Heart right ventricle (tissue), 16 donors: ENCODE measurements at regions not wholly inside any gene's neighbourhood (a gene's known extent, or its start where the extent isn't known, plus 50 kb on each side); places are given as distances from the start of the nearest gene placed in this dataset.

Experiments
- ATAC-seq, 8 donors: fragments of 200-7000 bp; cut with Tn5 transposase; one replicate each; pipeline ENCODE4 v1.9.1; 2020; ENCODE audit warnings: mild to moderate bottlenecking in 8 of 8, moderate library complexity in 8 of 8, moderate number of reproducible peaks in 1 of 8
- DNase-seq, 2 donors: peaks; one replicate each; pipeline ENCODE4 v3.0.0-alpha.2; 2020
- H3K27ac ChIP-seq, 10 donors: fragments of 200-600 bp; sonication (generic) in 2 of 10; one replicate each; pipeline versions ENCODE4 v1.5.0 to v1.8.0; 2020 to 2022; ENCODE audit warnings: mild to moderate bottlenecking in 3 of 10
- H3K27me3 ChIP-seq, 7 donors: fragments of 200-600 bp; one replicate each; pipeline ENCODE4 v1.8.0; 2021 to 2022; ENCODE audit warnings: mild to moderate bottlenecking in 2 of 7
- H3K36me3 ChIP-seq, 9 donors: fragments of 200-600 bp; sonication (generic) in 1 of 9; one replicate each; pipeline versions ENCODE4 v1.5.0 to v1.8.0; 2020 to 2022; ENCODE audit warnings: mild to moderate bottlenecking in 2 of 9
- H3K4me1 ChIP-seq, 9 donors: fragments of 200-600 bp; sonication (generic) in 1 of 9; one replicate each; pipeline versions ENCODE4 v1.5.0 to v1.8.0; 2020 to 2022; ENCODE audit warnings: mild to moderate bottlenecking in 4 of 9
- H3K4me3 ChIP-seq, 10 donors: fragments of 200-600 bp; sonication (generic) in 2 of 10; one replicate each; pipeline versions ENCODE4 v1.5.0 to v1.8.0; 2020 to 2022; ENCODE audit warnings: mild to moderate bottlenecking in 7 of 10, moderate library complexity in 2 of 10
- H3K9me3 ChIP-seq, 11 donors: fragments of 200-600 bp in 10 of 11; sonication (generic) in 2 of 11; one replicate each; pipeline versions ENCODE4 v1.5.0 to v1.8.0; 2013 to 2022; ENCODE audit warnings: mild to moderate bottlenecking in 2 of 11, control low read depth in 1 of 11, moderate library complexity in 1 of 11
- WGBS, 2 donors: extraction: QIAGEN DNeasy Blood & Tissue Kit; methylation state at CpG; one replicate each; pipeline ENCODE4 v1.1.7; 2013; ENCODE audit warnings: inconsistent platforms in 1 of 2; 5-methylcytosine and 5-hydroxymethylcytosine counted together
- intact Hi-C, 10 donors: fragments of 100-400 bp; cut with DNase I; formaldehyde crosslinking; loops; one replicate each; pipeline versions ENCODE4 v1.11.1 to v1.14.2; 2022
- TF ChIP-seq, protein P1 (sequence below), 9 donors: fragments of 200-600 bp; sonication (generic) in 2 of 9; IDR thresholded peaks; one replicate each; pipeline versions ENCODE4 v1.5.0 to v1.8.0; 2021 to 2022; ENCODE audit warnings: antibody characterized with exemption in 9 of 9, mild to moderate bottlenecking in 5 of 9, moderate library complexity in 1 of 9
- donor health status: Arrhythmogenic right ventricular cardiomyopathy.
- donor health status: ischemic (EF 13 %, LVEDD 7.1; RV severe dilation, severe dysfunction).
- donor health status: healthy with polysubstance abuse.
- donor health status: DM: no; HTN: yes; CAD: no.
- donor health status: DM: no; HTN: no; CAD: no.
- donor health status: ischemic (EF 25% LVEDD 6.9; RV normal size, moderate dysfunction).
- donor health status: ischemic (EF 25% LVEDD 5.7; RV mildly dilated, moderate dysfunction).
- donor health status: healthy.
- donor health status: DM: yes; HTN: yes; CAD: no.
- donor health status: Ischemic cardiomyopathy.
- donor health status: ischemic (EF 35%, LVEDD 5.7; RV mildly dilated, moderate dysfunction).
- donor health status: nonischemic (EF 11% LVEDD 7.7; RV severe dilation, severe dysfunction).
- donor health status: DM: yes; HTN: yes; CAD: no.
- donor health status: PGD.
- donor health status: ischemic (EF 29% LVEDD 5.4; RV normal size, mild dysfunction).
- donor health status: nonischemic (EF 23%, LVEDD 6.1; RV moderate dilation, normal function).

GRCh38 chr7:41808541-41808940 is 105.7 kb upstream of the INHBA start:
- Histone ChIP-seq H3K36me3 (no peaks in the 10 kb centered on the region), H3K27ac (no peak overlapping the region), H3K27me3 (peaks cover 0 to 2% (median 0%) of the 10 kb centered on the region in 7 donors), H3K4me1 (peaks cover 0 to 6% (median 0%) of the 10 kb centered on the region in 9 donors), H3K4me3 (no peak overlapping the region), H3K9me3 (peaks cover 0 to 6% (median 0%) of the 10 kb centered on the region in 11 donors)
- 90 to 92% methylated on average over 3 of the region's 3 CpGs for WGBS, 2 donors
- no peak for DNase-seq
- ATAC-seq, result no peak
- intact Hi-C loops, result no loop called here
- TF ChIP-seq, protein P1, sequence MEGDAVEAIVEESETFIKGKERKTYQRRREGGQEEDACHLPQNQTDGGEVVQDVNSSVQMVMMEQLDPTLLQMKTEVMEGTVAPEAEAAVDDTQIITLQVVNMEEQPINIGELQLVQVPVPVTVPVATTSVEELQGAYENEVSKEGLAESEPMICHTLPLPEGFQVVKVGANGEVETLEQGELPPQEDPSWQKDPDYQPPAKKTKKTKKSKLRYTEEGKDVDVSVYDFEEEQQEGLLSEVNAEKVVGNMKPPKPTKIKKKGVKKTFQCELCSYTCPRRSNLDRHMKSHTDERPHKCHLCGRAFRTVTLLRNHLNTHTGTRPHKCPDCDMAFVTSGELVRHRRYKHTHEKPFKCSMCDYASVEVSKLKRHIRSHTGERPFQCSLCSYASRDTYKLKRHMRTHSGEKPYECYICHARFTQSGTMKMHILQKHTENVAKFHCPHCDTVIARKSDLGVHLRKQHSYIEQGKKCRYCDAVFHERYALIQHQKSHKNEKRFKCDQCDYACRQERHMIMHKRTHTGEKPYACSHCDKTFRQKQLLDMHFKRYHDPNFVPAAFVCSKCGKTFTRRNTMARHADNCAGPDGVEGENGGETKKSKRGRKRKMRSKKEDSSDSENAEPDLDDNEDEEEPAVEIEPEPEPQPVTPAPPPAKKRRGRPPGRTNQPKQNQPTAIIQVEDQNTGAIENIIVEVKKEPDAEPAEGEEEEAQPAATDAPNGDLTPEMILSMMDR (IDR thresholded peaks at IDR 0.05), result no peak

- Histone ChIP-seq H3K4me1 (no peaks in the 10 kb centered on the region), H3K27me3 (no peaks in the 10 kb centered on the region), H3K4me3 (no peak overlapping the region), H3K36me3 (no peaks in the 10 kb centered on the region), H3K9me3 (peaks cover 0 to 6% (median 0%) of the 10 kb centered on the region in 11 donors), H3K27ac (no peak overlapping the region)
- DNase-seq (no peak), ATAC-seq (no peak)
- intact Hi-C loops, result no loop called here
- WGBS, 2 donors, result 64 to 76% methylated on average over 2 of the region's 2 CpGs
- TF ChIP-seq, protein P1 (IDR thresholded peaks at IDR 0.05), result no peak
These were observed 100.7 kb upstream of the INHBA start for GRCh38 chr7:41803569-41803968.

DNA sequence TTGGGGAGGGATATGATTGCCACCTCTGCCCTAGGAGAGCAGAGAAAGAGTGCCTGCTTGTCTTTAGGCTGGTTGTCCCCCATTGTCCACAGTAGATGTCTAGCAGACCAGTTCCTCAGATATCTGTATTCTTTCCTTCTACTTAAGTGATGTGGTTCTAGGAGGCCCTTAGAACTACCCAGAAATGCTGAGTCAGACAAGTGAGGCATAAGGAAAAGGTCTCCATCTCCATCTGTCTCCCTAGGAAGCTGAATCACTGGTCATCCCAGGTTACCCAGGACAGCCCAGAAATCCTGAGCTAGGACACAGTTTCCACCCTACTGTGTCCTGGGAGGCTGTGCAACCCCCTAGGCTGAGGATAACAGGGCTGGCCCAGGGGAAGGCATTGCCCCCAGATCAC is 93.4 kb upstream of the INHBA start:
- H3K9me3 ChIP-seq, result no peaks in the 10 kb centered on the region
- DNase-seq (no peak), ATAC-seq (no peak)
- no peaks in the 10 kb centered on the region for H3K4me1 ChIP-seq
- H3K27me3 ChIP-seq, result no peaks in the 10 kb centered on the region
- H3K4me3 ChIP-seq, result no peak overlapping the region
- TF ChIP-seq, protein P1 (IDR thresholded peaks at IDR 0.05), result no peak
- H3K36me3 ChIP-seq, result no peaks in the 10 kb centered on the region
- no peak overlapping the region for H3K27ac ChIP-seq
- intact Hi-C loops, result no loop called here

DNA sequence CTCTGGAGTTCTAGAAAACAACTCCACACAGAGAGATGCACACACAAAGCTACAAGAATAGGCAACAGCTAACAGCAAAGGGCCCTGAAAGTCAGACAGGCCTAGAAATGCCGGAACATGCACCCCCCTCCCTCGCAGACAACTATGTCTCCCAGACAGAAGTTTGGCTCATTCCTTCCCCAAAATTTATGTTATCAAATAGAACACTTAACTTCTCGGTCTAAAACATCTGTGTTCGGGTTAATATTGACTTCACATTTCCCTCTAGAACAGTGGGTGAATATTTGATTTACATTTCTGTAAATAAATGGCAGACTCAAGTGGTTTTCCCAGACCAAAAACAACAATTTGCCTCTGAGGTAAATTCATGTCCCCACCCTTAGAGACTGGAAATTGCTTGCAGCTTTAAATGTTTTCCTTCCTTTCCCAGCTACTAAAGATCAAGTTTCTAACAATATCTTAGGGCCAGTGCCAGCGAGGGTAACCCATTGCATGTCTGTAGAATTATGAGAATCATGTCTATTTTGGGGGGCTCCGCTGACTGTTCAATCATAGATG is 92.5 kb upstream of the INHBA start:
- TF ChIP-seq, protein P1 (IDR thresholded peaks at IDR 0.05), result no peak
- no peak for DNase-seq
- intact Hi-C loops, result no loop called here
- ATAC-seq, result no peak
- no peak overlapping the region for H3K27ac ChIP-seq
- H3K9me3 ChIP-seq, result no peaks in the 10 kb centered on the region
- 71 to 74% methylated on average over 6 of the region's 6 CpGs for WGBS, 2 donors
- H3K4me3 ChIP-seq, result no peak overlapping the region
- no peaks in the 10 kb centered on the region for H3K4me1 ChIP-seq
- no peaks in the 10 kb centered on the region for H3K27me3 ChIP-seq
- no peaks in the 10 kb centered on the region for H3K36me3 ChIP-seq
